ENCODE measurements at regions not wholly inside any gene's neighbourhood (a gene's known extent, or its start where the extent isn't known, plus 50 kb on each side); places are given as distances from the start of the nearest gene placed in this dataset.
A peak's percentile ranks its signal among the peaks of the same experiment; 100 is the strongest.
"Not testable (repeated sequence)": the region's sequence is repeated elsewhere in the genome, so short reads cannot be mapped to it uniquely, and the experiment has no call there.

- no peak for DNase-seq (ENCODE audit: low spot score)
Observed at GRCh38 chr18:51520676-51521180, 323.2 kb upstream of the MEX3C start.

DNA sequence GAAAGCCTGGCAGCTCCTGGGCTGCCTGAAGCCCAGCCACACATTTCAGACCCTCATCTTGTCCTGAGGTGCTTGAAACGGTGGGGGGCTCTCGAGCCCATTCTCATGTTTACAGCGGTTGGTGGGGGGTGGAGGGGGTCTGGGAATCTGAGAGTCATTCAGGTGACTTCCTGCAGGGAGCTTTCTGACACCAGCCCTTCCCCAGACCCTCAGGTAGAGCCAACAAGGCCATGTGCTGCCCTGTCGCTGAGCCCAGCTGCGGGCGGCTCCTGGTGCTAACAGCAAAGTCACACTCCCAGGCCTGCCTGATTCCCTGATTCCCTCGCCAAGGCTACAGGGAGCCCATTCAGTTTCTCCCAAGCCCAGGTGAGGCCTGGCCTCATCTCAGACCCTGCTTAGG lies 324.9 kb upstream of the MEX3C start:
- DNase-seq (ENCODE audit: low spot score), result no peak

GRCh38 chr18:51522821-51523220 lies 325.3 kb upstream of the MEX3C start:
- DNase-seq (ENCODE audit: low spot score), result no peak

DNA sequence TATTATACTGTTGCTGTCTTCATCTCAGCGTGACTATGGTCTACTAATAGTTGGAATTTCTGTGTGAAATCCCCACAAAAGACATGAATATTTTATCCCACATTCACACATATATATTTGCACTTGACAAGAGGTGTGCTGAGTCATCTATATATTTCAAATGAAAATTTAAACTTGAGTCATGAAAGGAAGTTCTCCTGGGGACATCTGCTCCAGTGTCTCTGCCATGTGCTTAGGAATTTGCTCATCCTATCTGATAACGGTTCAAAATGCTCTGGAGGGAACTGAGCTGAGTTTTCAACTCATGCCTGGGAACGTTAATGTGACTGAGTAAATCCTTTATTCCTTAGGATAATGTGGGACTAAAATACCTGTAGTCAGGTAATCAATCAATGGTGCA lies 326.2 kb upstream of the MEX3C start:
- no peak for DNase-seq (ENCODE audit: low spot score)

DNA sequence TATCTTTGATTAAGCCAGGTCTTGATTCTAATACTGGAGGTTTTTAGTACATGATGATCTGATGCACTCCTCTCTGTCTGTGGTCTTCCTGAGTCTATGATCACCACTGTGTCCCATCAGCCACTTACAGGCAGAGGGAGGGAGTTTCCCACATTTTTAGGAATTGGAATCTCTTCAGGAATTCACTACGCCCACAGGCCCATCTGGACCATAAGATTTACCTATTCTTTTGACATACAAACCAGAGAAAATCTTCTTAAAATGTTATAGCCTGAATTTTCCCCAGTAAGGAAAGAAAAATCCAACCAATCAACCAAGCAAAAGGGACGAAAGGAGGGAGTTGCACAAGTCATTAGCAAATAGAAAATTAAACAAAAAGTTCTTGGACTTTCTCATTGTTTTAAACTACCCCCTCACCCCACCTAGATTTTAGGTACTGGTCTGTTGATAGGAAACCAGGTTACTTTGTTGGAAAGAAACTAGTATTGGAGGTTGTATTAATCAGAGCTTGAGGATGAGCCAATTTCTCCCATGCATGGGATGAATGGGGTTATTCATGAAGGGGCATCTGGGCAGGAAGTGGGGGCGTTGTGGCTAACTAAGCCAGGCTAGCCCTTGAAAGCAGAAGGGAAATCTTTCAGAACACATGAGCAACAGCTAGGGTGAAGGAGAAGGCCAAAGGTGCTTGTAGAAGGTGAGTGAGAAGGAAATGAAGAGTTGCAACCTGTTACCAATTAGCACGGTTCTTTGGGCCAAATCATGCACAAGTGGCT lies 328.2 kb upstream of the MEX3C start:
- no peak for DNase-seq (ENCODE audit: low spot score)

DNA sequence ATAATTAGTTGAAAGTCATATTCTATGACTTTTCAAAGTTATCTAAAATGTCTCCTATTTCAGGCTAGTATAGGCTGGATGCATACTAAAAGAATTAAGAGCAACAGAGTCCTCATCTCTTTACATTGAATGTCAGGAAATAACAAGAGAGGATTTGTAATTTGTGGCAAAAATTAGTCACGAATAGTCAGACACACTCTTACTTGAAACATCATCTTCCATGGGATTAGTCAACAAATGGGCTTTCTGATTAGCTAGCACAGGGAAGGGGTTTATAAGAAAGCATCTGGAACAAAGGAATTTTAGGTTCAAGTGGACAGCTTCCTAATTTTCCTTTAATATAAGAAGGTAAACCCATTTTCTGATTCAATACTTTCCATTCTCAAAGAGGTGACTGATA lies 330.3 kb upstream of the MEX3C start:
- DNase-seq (ENCODE audit: low spot score), result no peak

DNA sequence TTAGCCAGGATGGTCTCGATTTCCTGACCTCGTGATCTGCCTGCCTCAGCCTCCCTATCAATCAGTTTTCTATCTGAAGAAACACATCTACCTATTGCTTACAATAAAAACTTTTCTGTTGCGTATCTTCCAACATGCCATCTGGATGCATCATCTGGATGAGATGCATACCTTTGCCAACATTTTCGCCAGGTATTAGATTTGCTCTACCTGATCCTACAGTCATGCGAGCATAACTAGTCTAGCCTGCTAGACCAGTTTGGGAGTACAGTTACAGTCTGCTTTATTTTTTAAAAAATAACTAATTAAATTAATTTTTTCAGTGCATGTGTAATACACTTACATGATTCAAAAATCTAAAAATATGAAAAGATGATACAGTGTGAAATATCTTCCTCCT lies 334.0 kb upstream of the MEX3C start:
- DNase-seq (ENCODE audit: low spot score), result peak; percentile 62

GRCh38 chr18:51537487-51537886 lies 340.0 kb upstream of the MEX3C start:
- DNase-seq (ENCODE audit: low spot score), result peak; percentile 73

GRCh38 chr18:51540562-51540961 lies 343.1 kb upstream of the MEX3C start:
- no peak for DNase-seq (ENCODE audit: low spot score)

DNA sequence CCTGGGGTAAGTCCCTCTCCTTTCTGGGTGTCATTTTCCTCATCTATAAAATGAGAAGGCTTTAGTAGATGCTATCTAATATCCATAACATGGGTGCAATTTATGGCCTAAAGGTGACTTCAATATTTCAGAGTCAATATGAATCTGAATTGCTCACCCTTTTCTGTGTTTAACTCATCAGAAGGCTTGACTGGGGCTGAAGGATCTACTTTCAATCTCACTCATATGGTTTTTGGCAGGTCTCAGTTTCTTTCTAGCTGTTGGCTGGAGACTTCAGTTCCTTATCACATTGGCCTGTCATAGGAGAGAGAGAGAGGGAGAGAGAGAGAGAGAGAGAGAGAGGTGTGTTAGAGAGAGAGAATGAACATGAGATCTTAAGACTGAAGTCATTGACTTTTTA lies 343.7 kb upstream of the MEX3C start:
- DNase-seq (ENCODE audit: low spot score), result no peak

GRCh38 chr18:51543658-51544155 lies 346.2 kb upstream of the MEX3C start:
- no peak for DNase-seq (ENCODE audit: low spot score)

GRCh38 chr18:51545446-51545845 lies 348.0 kb upstream of the MEX3C start:
- DNase-seq (ENCODE audit: low spot score), result no peak

DNA sequence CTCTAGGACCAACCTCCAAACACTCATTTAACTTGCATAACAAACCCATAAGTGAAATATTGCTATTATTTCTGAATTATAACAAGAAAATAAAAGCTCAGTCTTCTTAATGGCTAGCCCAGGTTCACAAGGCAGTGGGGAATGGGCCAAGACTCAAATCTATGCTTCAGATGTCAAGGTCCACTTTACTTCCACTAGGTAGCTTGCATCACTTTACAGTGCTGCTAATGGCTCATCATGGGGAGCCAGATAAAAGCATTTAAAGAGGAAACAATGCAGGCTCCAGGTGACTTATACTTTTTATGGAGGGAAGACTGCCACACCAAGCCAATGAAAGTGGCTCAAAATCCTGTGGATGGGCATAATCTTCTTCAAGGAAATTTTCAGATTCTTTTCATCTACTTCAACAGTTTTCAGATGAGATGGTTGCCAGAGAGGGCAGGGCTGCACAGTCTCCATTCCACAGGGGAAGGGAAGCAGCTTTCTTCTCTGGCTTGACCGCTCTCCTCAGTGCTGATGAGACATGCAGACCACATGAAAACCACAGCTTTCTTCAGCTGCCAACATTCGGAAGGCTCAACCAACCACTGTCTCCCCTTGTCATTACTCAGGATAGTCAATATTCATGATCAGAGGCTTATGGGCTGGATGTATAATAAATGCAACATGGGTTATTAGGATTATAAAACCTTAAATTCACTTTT lies 361.9 kb upstream of the MEX3C start:
- no peak for DNase-seq (ENCODE audit: low spot score)

GRCh38 chr18:51559902-51560287 lies 362.4 kb upstream of the MEX3C start:
- no peak for DNase-seq (ENCODE audit: low spot score)

DNA sequence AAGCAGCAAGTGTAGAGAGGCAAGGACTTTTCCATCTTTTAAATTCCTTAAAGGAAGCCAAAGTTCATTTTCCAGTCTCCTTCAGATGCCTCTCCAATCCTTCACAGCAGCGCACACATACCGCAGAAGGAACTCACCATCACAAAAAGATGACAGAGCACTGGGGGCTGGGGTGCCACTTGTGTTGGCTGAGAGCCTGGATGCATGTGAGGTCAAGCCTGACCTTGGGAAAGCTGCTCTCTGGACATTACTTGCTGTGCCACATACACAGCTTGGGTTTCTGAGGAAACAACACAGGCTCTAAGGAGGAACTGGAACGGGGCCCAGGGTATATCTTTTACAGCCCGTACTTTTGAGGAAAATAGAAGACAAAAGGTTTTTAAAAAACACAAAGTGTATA lies 364.3 kb upstream of the MEX3C start:
- DNase-seq (ENCODE audit: low spot score), result no peak

DNA sequence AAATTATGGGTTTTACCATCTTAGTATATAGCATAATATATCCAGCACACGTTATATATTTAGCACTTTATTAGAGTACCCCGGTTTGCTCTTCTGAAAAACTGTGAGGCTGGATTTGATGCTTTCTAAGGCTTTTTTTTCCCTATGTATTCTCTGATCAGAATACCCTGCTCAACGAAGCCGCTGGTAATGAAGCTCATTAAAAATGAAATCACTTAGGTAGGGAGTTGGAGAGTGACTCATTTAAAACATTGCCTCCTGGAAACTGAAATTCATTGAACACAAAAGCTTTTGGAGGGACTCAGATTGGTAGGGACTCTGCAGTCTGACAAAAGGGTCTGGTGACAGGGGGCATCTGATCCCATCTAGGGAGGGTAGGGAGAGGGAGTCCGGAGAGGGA lies 365.4 kb upstream of the MEX3C start:
- no peak for DNase-seq (ENCODE audit: low spot score)

DNA sequence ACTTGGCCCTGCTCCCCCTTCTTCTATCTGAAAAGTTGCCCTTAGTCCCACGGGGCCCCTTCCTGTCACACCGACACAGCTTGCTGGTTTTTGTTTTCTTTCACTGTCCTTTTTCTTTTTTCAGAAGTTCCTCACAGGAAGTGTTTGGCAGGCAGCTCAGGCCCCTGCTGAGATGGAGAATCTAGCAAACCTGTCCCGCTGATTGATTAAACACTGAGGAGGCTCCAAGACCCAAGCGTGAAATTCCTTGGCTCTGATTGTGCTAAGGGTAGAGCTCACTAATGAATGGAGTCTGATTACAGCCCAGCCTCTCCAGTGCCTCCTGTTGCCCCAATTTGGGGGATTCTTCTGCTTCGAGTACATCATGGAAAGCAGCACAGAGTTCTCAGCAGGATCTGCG lies 365.9 kb upstream of the MEX3C start:
- no peak for DNase-seq (ENCODE audit: low spot score)

GRCh38 chr18:51568151-51568550 lies 370.7 kb upstream of the MEX3C start:
- no peak for DNase-seq (ENCODE audit: low spot score)

DNA sequence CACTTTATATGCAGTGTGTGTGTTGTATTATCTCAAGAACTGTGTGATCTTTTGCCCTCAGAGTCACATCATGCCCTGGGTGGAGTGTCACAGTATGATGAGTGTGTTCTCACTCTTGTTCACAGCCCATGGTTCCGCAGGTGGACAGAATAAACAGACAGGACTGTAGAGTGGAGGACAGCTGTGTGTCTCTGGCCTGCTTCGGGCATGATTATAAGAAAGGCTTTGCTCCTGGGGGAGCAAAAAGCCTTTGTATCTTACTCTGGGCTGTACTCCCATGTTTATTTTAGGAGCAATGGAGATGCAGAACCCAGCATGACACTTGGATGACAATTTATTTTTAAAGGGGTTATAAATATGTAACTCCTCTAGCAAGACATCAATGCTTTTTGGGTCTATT lies 371.7 kb upstream of the MEX3C start:
- DNase-seq (ENCODE audit: low spot score), result no peak

DNA sequence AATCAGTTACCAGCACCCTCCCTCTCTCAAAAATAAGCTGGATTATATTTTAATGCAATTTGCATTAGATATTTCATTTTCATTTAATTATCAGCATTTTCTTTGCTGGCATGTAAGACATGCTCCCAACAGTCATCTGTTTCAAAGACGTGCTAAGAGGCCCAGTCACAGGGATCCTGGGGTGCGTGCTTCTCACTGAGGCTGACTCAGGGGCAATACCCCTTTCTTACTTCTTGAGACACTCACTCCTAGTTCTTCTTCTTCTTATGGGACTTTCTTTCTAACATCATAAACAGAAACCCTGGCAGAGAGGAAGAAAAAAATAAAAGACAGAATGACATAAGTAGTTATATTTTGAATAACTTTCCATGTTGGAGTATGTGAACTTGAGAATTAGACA lies 372.1 kb upstream of the MEX3C start:
- no peak for DNase-seq (ENCODE audit: low spot score)

- DNase-seq (ENCODE audit: low spot score), result not testable (repeated sequence)
Observed at GRCh38 chr18:51570071-51570470, 372.6 kb upstream of the MEX3C start.

DNA sequence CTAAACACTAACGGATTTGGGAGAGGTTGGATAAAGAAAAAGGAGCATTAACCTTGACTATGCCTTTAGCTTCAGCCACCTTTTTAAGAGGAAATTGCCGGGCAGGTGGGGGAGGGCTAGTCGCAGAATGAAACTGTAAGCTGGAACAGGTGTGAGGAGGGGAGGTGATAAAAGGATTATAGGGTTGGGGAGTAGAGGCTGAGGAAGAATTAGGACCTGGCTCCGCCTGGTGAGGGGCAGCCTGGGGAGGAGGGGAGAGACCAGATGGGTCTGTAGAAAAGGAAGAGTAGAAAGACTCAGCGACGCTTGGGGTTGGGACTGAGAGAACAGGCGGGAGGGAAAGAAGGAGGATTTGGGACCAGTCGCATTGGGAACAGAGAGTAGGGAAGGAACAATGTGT lies 376.4 kb upstream of the MEX3C start:
- not testable (repeated sequence) for DNase-seq (ENCODE audit: low spot score)

GRCh38 chr18:51575171-51575570 lies 377.7 kb upstream of the MEX3C start:
- DNase-seq (ENCODE audit: low spot score), result no peak
